GM13976 (cell line): ENCODE measurements at regions not wholly inside any gene's neighbourhood (a gene's known extent, or its start where the extent isn't known, plus 50 kb on each side); places are given as distances from the start of the nearest gene placed in this dataset.

Experiments used
- DNase-seq: peaks from one replicate; pipeline ENCODE4 v3.0.0; 2012; ENCODE audit warnings: low spot score
- in situ Hi-C: fragments of 300-500 bp; cut with MboI; formaldehyde crosslinking; loops from one replicate; pipeline ENCODE4 v1.12.0; 2022; ENCODE audit warnings: low sequenced_read_pairs, mixed read lengths, inconsistent platforms; ENCODE audit not compliant: unreplicated experiment
- TF ChIP-seq, protein P1 (sequence below): IDR thresholded peaks from 2 replicates; pipeline ENCODE4 v1.5.1; 2012; ENCODE audit warnings: borderline replicate concordance, mild to moderate bottlenecking; ENCODE audit not compliant: insufficient read depth; ENCODE audit errors: extremely low read depth, missing control alignments, control extremely low read depth

DNA sequence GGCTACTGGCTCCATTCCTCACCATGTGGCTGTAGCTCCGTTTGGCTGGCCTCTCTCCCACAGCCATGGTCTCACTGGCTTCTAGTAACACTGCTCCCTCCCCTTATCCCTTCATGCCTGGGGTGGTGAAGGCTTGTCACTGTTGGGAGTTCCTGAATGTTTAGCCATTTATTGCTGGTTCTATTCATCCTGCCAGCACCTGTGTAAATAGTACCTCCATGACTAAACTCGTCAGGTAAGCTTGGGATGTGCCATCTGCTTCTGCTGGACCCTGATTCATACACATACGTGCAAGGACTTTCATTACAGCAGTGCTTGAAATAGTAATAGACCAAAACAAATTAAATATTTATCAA lies 61.6 kb downstream of the CCDC71L start:
- DNase-seq, result no peak
- TF ChIP-seq, protein P1, sequence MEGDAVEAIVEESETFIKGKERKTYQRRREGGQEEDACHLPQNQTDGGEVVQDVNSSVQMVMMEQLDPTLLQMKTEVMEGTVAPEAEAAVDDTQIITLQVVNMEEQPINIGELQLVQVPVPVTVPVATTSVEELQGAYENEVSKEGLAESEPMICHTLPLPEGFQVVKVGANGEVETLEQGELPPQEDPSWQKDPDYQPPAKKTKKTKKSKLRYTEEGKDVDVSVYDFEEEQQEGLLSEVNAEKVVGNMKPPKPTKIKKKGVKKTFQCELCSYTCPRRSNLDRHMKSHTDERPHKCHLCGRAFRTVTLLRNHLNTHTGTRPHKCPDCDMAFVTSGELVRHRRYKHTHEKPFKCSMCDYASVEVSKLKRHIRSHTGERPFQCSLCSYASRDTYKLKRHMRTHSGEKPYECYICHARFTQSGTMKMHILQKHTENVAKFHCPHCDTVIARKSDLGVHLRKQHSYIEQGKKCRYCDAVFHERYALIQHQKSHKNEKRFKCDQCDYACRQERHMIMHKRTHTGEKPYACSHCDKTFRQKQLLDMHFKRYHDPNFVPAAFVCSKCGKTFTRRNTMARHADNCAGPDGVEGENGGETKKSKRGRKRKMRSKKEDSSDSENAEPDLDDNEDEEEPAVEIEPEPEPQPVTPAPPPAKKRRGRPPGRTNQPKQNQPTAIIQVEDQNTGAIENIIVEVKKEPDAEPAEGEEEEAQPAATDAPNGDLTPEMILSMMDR, result no peak
- in situ Hi-C loops, result no loop called here

DNA sequence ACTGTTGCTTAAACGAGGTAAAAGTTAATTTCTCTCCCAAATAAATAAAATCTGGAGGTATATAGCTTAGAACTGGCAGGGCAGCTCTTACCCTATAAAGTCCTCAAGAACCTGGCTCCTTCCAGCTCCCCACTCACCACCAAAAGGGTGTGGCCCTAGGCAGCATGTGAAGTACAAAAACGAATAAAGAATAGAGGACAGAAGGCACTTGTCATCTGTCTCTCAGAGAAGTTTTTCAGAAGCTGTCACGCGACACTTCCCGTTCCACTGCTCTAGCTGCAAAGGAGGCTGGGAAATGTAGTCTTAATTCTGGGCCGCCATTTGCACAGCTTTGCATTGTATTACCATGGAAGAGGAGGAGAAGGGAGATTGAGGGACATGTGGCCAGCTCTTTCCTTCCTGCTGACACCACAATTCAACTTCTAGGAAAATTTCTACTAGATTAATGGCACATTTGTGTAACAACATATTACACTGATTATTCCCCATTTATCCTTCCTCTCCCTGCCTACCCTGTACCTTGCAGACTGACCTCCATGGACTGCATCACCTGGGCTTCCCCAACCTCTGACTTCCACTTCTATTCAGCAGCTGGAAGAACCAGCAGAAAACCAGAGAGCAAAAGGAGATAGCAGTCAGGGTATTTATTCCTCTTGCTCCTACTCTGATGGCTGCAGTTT lies 62.2 kb downstream of the CCDC71L start:
- TF ChIP-seq, protein P1, result no peak
- in situ Hi-C loops, result no loop called here
- DNase-seq, result peak; percentile 53

DNA sequence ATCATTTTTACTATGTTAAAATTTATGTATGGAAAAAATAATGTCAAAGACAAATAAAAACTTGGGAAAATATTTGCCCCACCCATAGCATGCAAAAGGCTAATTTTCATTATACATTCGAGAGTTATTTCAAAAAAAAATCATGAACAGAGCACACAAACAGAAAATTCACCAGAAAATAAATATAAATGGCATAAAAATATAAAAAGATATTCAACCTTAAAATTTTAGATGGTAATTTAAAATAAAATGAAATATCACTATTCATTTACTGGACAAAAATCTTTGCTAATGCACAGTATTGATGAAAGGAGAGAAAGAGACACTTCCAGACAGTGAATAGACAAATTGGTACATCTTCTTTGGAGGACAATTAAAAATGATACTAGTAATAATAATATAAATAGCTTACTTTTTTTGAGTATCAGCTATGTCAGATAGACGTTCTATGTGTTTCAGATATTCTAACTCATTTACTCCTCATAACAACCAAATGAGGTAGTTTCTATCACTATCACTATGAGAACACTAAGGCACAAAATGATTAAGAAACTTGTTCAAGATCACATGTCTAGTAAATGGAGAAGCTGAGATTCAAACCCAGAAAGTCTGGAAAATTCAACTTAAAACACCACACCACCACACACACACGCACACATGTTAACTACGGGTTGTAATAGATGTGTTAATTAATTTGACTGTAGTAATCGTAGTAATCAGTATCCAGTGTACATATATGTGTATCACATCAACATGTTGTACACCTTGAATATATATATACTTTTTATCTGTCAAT lies 63.0 kb downstream of the CCDC71L start:
- TF ChIP-seq, protein P1, result no peak
- DNase-seq, result no peak
- in situ Hi-C loops, result no loop called here

DNA sequence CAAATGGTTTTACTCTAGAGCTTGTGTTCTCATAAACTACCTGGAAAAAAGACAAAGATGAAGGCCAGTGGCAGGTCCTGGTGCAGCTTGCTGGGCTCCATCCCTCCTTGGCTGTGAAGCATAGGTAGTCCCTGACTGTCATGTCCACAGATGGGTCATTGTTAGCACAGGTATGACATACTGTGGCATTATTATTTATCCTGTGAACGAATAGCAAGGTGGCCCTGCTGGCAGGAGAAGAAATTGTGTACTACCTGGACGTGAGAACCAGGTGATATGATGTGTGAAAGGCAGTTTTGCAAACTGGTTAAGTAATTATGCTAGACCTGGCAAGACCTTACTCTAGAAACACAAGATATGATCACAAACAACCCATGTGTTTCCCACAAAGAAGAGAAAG lies 63.9 kb downstream of the CCDC71L start:
- TF ChIP-seq, protein P1, result no peak
- no peak for DNase-seq
- in situ Hi-C loops, result no loop called here

DNA sequence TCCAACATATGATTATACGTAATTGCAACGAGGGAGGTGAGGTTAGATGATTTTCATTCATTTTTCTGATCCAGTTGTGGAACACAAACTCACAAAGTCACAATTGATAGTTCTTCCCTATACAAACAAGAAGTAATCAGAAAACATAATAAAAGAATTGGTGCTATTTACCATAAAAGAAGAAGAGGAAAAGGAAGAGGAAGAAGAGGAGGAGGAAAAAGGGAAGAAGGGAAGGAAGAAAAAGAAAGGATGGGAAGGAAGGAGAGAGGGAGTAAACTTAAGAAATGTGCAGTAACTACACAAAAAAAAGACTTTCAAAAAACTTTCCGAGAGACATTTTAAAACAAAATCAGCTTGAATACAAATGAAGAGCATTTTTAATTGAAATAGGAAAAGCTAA lies 65.0 kb downstream of the CCDC71L start:
- TF ChIP-seq, protein P1, result no peak
- in situ Hi-C loops, result no loop called here
- DNase-seq, result no peak

DNA sequence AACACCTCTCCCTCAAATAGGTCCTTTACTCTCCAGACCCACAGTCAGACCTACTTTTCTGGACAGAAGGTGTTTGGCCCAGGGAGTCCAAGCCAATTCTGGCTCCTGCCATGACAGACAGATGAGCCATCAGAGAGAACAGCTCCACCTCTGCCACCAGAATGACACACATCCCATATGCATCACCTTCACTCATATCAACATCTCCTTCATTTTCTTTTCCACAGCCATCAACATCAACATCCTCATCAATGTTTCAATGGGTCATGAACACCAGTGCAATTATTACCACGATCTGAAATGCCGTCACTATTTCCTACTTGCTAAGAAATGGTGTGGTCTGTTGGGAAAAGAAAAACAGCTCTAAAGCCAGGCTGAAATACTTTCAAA lies 67.9 kb downstream of the CCDC71L start:
- no peak for DNase-seq
- in situ Hi-C loops, result no loop called here
- TF ChIP-seq, protein P1, result no peak
